PC-3 (cell line): ENCODE measurements at regions not wholly inside any gene's neighbourhood (a gene's known extent, or its start where the extent isn't known, plus 50 kb on each side); places are given as distances from the start of the nearest gene placed in this dataset.

Source experiments
- CTCF ChIP-seq: fragments of 300-600 bp; sonication (generic); conservative IDR thresholded peaks from 2 replicates; pipeline ENCODE4 v1.5.1; 2017; ENCODE audit warnings: antibody characterized with exemption, low read depth, mild to moderate bottlenecking, low read length
- EZH2 ChIP-seq: fragments of 300-600 bp; sonication (generic); IDR thresholded peaks from one replicate; pipeline ENCODE4 v1.6.1; 2017; ENCODE audit warnings: antibody characterized with exemption, mild to moderate bottlenecking, low read length; ENCODE audit not compliant: unreplicated experiment
- EZH2phosphoT487 ChIP-seq: fragments of 300-600 bp; sonication (generic); IDR thresholded peaks from 2 replicates; pipeline ENCODE4 v1.6.1; 2018; ENCODE audit warnings: mild to moderate bottlenecking, antibody characterized with exemption, low read length, borderline replicate concordance

GRCh38 chr21:22278366-22278765, 1280.2 kb downstream of the NCAM2 start:
- TF ChIP-seq CTCF (no peak), EZH2 (no peak), EZH2phosphoT487 (no peak)
